HG03025 (cell line): ENCODE measurements at regions not wholly inside any gene's neighbourhood (a gene's known extent, or its start where the extent isn't known, plus 50 kb on each side); places are given as distances from the start of the nearest gene placed in this dataset.

ENCODE experiments used
- ATAC-seq: cut with Tn5 transposase; IDR thresholded peaks from one replicate; pipeline ENCODE4 v1.9.1; 2021; ENCODE audit warnings: mild to moderate bottlenecking, moderate library complexity; ENCODE audit not compliant: unreplicated experiment, low FRiP score

DNA sequence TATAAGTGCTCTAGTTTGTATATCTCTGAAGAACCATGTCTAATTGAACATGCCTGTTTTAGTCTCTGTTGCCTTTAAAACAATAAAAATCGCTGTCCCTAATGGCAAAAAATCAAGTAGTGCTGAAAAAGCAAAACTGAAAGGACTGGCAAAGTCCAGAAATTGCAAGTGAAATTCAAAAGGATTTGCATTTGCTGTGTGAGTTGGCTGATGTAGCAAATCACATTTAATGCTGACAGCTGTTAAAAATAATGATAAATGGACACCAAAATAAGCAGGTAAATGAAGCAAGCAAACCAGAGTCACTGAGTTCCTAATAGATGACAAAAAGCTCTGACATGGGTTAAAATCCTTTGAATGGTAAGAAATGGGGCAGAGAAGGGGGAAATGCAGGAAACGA, 874.1 kb downstream of the GRM8 start:
- no peak for ATAC-seq

DNA sequence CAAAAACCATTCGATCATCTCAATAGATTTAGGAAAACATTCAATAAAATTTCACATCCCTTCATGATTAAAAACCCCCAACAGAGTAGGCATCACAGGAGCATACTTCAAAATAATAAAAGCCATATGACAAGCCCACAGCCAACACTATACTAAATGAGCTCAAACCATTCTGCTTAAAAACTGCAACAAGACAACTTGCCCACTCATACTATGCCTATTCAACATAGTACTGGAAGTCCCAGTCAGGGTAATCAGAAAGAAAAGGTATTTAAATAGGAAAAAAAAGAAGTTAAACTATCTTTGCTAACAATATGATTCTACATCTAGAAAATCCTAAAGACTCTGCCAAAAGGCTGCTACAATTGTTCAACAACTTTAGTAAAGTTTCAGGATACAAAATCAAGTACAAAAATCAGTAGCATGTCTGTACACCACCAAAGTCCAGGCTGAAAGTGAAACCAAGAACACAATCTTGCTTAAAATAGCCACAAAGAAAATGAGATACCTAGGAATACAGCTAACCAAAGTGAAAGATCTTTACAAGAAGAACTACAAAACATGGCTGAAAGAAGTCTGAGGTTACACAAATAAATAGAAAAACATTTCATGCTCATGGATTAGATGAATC, 882.6 kb downstream of the GRM8 start:
- no peak for ATAC-seq

DNA sequence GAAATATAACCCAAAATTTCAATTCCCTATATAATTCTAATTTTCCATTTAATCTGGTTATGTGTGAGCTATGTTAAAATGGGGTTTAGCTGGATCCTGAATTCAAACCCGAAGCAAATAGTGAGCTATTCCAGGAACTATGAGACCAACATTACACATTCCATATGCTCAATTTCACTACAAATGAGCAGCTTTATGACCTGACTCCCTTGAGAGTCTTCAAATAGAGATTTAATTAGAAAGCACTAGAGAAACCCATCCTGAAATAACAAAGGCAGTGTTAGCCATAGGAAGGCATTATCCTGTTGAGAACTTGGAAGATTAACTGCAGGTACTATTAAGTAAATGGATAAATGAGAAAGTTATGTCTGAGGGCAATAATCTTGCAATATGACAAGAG, 890.0 kb downstream of the GRM8 start:
- no peak for ATAC-seq

DNA sequence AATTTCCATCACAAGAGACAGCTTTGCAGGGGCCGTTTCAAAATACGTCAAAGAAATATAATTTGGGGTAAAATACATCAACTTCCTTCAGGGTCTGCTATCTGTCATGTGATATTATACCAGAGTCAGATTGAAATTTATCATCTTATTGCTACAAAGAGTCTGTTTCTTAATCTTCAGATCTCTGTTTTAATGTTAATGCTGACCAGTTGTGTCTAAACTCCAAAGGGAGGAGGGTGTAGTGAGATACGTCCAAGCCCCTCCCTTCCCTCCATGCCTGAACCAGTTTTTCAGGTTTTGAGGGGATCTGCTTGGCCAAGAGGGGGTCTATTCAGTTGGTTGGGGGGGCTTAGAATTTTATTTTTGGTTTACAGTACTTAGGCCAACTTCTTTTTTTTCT, 891.6 kb downstream of the GRM8 start:
- ATAC-seq, result no peak

DNA sequence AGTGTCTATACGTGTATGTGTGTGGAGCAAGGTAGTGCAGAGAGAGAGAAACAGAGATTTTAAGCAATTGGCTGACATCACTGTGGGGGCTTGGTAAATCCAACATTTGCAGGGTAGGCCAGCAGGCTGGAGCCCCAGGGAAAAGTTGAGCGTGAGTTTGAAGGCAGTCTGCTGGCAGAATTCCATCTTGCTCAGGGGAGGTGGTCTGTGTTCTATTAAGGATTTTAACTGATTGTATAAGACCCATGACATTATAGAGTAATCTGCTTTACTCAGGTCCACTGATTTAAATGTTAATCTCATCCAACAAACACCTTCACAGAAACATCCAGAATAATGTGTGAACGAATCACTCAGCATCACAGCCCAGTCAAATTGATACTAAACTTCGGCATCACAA, 912.9 kb downstream of the GRM8 start:
- no peak for ATAC-seq

DNA sequence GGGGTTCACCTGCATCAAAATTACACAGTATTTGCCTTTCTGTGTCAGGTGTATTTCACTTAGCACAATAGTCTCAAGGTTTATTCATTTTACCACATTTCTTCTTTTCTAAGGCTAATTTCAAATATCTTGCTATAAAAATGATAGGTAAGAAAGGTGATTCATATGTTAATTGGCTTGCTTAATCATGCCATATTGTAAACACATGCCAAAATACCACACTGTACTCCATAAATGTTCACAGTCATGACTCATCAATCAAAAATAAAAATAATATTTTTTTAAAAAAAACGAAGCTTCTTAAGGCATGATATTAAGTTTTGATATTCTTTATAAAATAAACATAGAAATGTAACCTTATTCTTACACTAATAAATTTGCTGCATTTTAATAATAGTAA, 947.1 kb downstream of the GRM8 start:
- ATAC-seq, result no peak

DNA sequence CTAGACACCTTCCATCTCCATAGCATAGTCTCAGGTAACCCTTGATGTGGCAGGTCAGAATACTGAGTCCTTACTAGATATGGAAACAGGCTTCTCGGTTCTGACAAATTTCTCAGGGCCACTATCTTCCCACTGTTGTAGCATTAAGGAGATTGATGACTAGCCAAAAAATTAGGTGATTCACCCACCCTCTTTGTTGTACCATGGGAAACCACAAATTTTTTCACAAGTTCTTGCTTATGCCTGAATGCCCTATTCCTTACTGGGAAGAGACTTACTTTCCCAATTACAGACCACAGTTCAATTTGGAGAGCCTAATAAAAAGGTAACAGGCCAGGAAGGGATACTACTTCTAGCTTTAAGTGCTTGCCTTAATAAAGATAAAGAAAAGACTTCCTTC, 948.8 kb downstream of the GRM8 start:
- no peak for ATAC-seq

DNA sequence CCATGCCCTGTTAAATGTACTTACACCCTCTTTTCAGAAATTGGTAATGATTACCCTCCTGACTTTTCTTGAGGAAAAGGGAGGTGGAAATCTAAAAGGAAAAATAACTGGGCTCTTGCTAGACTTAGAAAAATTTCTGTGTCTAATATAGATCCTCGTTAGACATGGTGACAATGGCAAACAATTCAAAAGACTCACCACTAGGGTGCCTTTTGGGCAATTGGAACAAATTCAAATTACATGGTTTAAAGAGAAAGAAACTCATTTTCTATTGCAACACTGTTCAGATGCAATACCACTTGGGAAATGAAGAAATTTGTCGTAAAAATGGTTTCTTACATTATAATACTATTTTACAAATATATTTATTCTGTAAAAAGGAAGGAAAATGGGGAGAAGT, 950.1 kb downstream of the GRM8 start:
- ATAC-seq, result no peak

DNA sequence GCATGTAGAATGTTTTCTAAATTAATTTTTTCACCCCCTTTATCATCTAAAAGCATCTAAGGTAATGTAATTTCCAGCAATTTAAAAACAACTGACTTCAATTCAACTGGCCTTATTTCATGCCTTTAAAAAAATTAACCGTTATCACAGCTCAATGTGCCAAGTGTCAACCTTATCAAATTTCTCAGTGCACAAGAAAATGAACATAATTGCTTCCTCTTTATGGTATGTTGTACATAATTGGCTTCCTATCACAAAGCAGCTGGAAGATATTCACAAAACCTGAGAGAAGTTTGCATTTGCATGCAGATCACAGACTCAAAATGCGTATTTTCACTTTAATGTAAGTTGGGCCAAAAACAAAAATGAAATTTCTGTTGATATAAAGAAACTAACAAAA, 966.4 kb downstream of the GRM8 start:
- no peak for ATAC-seq

DNA sequence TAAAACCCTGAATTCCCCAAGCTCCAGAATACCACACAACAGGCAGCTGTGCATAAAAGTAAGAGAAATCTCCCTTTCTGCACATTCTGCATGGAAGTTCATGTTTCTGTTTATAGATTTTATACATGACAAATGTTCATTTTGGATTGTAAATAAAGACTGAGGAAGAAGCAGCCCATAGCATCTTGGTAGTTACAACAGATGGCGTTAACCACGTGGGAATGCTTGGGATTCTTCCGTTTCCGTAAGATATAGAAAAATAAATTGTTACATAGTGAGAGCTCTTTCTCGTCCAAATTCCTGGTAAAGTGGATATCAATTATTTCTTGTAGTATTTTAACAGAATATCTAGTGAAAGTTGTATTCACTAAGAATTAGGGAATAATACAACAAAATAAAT, 1016.5 kb downstream of the GRM8 start:
- ATAC-seq, result no peak

DNA sequence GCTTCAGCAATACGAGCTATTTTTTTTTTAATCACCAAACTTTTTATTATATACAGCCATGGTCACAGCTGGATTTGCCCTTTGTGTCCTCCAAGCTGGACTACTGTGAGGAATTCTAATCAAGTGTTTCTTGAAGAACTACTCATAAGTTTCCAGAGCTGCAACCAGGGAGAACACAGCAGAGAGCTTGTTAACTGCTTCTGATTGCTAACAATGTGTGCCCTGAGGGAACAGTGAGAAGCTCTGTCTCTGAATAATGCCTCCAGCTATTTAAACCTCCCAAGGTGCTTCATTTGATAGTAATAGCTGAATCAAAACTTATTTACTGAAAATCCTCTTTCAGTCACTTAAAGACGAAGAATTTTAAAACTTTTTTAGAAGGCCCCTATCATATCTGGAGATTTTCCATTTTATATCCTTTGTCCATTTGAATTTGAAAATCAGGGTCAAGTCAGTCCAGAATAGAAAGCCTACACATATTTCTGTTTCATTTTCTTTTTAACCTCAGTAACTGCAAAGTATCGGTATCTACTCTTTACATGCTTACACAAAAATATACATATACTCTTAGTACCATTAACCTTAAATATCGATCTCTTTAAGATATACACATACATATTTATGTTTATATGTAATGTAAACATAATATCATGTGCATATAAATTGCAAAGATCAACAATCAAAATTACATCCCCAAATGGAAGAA, 1024.2 kb downstream of the GRM8 start:
- ATAC-seq, result no peak

DNA sequence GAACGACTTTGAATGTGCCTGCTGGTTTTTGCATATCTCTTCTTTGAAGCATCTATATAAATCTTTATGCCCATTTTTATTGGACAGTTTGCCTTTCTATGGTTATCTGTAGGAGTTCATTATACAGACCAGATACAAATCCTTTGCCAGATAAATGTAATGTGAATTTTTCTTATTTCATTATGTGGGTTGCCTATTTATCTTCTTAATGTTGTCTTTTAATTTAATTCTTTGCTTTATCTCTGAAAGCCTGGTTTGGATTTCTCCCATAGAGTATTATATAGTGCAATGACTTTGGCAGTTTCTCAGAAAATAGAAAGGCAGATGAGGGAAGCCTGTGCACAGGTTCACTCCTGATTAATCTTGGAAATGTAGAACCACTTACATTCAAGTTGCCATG, 1025.1 kb downstream of the GRM8 start:
- no peak for ATAC-seq

DNA sequence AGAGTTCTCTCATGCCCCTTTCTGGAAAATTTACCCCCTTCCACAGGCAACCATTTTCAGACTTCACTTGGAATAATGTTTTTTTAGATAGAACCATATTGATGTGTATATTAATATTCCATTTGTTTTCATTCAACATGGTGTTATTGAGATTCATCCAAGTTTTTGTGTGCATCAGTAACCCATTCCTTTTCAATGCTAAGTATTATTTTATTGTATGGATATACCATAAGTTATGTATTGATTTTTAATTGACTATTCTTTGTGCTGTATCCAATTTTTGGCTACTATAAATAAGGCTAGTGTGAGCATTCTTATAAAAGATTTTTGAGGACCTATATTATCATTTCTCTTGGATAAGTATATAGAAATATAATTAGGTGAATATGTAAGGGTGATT, 1025.7 kb downstream of the GRM8 start:
- no peak for ATAC-seq

DNA sequence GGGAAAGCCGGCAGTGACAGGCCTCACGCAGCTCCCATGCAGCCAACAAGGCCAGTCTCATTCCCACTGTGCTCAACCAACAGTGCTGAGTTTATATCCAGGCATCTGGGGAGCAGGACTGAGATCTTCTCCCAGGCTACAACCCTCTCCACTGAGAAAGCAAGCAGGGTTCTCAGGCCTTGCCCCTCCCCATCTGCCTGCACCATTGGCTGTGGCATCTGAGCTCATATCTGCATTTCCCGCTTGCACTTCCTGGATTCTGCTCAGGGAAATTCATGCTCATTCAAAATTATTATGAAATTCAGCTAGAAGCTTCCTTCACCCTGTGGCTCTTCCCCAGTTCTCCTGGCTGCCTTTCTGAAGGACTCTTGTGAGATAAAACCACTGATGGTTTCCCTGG, 1029.0 kb downstream of the GRM8 start:
- ATAC-seq, result no peak

DNA sequence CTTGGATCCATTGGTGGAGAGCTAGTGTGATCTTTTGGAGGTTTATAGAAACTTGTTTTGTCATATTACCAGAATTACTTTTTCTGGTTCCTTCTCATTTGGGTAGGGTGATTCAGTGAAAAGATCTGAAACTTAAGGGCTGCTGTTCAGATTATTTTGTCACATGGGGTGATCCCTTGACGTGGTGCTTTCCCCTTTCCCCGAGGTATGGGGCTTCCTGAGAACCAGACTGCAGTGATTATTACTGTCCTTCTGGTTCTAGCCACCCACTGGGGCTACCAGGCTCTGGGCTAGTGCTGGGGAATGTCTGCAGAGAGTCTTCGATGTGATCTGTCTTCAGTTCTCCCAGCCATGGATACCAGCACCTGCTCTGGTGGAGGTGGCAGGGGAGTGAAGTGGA, 1030.0 kb downstream of the GRM8 start:
- ATAC-seq, result no peak

DNA sequence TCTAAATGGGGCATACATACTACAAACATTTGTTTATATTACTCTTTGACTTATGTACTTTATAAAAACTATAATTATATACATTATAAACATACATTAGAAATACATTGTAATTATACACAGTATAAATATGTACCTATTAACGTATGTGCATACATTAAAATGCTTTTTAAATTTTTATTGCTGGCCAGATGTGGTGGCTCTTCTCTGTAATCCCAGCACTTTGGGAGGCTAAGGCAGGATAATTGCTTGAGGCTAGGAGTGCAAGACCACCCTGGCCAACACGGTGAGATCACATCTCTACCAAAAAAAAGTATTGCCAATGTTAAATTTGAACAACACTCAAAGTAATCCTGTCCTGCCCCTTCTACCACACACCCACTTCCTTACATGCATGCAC, 1037.0 kb downstream of the GRM8 start:
- ATAC-seq, result no peak

DNA sequence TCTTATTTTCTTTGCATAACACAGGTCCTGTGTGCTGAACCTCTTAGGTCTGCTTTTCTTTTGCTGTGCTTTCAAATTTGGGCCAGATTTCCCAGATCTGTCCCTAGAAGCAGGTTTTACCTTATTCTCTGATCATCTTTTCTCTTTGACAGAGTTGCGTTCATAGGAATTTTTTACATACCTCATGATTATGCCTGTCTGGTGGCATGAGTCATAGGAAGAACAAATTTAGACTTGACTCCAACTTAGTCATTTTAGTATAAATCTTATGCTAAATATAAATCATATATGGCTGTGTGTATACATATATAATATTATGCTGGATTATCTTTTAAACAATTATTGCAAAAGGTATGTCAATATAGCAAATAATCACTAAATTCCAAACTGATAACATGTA, 1038.9 kb downstream of the GRM8 start:
- no peak for ATAC-seq

DNA sequence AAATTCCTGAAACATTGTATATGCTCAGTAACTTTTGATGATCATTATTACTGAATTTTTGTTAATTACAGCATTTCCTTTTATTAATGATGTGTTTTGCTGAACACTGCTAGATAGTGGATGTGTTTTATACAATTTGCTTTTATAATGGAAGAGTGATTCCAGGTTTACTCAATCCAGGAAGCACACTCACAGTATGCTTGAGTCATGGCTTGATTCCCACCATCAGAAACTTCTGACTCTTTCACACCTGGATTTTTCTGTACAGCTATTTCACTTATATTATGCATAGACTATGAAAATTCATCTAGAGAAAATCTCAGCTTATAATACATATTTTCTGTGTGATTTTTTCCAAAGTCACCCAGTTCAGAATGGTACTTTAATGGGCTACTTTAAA, 1040.9 kb downstream of the GRM8 start:
- no peak for ATAC-seq

DNA sequence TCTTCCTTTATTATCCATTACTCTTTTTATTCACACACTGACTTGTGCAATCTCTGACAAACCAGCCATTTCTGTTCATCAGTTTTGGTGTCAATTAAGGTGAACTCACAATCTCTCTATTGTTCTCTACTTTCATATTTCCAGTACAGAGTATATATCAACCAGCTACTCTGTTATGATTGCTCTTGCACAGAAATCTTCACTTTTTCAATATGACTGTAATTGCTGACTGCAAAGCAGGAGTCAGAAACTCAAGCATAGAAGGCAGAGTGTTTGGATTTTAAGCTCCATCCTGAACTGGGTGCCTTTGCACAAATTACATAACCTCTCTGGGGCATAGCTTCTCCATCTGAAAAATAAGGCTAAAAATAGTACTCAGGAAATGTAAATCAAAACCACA, 1042.0 kb downstream of the GRM8 start:
- ATAC-seq, result peak; percentile 55

DNA sequence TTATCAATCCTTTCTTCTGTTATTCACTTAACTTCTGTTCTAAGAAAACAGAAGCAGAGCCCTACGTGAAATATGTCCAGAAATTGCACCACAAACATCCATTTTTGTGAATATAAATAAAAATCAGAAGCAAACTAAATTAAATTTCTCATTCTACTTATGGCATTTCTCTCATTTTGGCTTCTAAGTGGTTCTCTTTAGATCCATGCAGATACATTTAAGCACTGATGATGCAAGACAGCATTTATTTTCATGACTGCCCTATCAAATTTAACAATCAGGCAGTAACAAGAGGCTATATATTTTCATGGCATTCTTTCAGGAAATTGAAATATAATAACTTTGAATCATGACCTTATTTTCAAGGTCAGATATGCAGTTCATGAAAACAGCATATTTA, 1049.6 kb downstream of the GRM8 start:
- ATAC-seq, result no peak

DNA sequence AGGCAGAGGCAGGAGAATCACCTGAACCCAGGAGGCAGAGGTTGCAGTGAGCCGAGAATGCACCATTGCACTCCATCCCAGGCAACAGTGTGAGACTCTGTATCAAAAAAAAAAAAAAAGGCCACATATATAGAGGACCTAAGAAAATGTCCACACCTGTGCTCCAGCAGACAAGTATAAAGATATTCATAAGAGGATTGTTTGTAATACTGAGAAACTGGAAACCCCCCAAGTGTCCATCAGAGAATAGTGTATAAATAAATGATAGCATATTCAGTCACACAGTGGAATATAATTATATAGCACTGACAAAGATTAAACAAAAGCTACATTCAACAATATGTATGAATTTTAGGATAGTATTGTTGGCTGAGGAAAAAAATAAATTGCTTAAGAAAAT, 1050.6 kb downstream of the GRM8 start:
- no peak for ATAC-seq

DNA sequence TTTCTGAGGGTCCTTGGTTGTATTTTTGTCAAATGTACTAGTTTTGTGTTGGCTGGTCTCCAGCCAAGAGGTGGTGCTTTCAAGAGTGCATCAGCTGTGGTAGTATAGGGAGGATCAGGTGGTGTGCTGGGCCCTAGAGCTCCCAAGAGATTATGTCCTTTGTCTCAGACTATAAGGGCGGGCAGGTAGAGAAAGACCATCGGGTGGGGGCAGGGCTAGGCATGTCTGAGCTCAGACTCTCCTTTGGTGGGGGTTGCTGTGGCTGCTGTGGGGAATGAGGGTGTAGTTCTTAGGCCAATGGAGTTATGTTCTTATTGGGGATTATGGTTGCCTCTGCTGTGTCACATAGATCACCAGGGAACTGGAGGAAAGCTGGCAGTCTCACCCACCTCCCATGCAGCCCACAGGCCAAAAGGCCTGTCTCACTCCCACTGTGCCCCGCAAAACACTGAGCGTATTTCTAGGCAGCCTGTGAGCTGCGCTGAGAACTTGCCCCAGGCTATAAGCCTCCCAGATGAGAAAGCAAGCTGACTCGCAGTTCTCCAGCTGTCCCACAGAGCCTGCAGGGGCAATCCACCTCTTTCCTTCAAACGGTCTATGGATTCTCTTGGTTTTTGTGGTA, 1066.7 kb downstream of the GRM8 start:
- ATAC-seq, result no peak
